NOMO-1 treated with DMSO at 0.1 percent for 48 hours (cell line): ENCODE measurements at regions not wholly inside any gene's neighbourhood (a gene's known extent, or its start where the extent isn't known, plus 50 kb on each side); places are given as distances from the start of the nearest gene placed in this dataset.
"Not testable (repeated sequence)": the region's sequence is repeated elsewhere in the genome, so short reads cannot be mapped to it uniquely, and the experiment has no call there.

Source experiments
- DNase-seq: peaks from one replicate; lab custom pipeline; 2025; ENCODE audit not compliant: unreplicated experiment; lab: John Stamatoyannopoulos, UW

DNA sequence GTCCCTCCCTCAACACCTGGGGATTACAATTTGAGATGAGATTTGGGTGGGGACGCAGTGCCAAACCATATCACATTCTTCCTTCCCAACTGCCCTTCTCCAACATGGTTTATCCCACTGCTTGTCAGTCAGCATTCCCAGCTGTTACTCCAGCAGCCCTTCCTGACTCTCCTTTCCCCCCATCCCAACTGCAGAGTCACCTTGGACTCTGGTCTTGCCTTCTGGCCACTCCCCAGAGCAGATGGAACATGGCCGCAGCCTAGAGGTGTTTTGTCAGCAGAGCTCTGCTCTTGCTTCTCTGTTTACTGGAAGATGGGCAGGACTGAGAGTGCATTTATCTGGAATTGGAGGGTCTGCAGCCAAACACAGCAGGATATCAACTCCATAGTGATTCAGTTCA, 51.2 kb upstream of the MEX3C start:
- no peak for DNase-seq

DNA sequence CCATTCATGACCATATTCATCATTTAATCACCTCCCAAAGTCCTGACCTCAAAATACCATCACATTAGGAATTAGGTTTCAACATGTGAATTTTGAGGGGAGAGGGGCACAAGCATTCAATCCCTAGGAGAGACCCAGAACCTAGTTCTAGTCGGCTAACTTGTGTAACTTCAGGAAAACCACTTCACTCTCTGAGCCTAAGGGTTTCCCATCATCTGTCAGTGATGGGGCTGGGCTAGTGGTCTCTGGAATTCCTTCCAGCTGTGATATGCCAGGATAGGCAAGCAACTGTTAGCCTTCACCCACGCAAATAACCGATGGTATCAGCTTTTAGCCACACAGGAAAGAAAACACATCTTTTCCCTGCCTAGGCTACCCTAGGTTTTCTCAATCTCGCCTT, 52.5 kb upstream of the MEX3C start:
- DNase-seq: no peak

DNA sequence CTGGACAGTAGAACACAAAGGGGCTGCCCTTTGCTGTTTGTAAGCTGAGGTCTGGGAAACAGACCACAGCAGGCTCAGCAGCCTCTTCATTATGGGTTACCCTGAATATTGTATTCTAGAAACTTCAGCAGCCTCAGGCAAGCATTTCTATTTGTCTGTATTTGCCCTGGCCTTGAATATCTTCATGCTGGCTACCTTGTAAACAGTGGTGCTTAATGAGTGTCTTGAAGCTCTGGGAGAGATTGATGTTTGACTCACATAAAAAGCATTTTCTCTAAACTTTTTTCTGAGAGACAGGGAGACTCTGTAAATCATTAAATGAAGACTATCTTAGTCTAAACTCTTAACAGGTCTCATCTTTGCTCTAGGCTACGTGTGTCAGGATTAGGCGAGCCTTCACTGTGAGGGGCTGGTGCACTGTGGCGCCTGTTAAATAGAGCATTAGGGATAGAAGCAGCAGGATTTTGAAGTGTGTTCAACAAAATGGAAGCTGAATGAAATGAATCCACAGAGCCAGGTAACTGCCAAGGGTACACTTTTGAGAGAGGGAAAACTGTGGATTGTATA, 53.1 kb upstream of the MEX3C start:
- DNase-seq: no peak

DNA sequence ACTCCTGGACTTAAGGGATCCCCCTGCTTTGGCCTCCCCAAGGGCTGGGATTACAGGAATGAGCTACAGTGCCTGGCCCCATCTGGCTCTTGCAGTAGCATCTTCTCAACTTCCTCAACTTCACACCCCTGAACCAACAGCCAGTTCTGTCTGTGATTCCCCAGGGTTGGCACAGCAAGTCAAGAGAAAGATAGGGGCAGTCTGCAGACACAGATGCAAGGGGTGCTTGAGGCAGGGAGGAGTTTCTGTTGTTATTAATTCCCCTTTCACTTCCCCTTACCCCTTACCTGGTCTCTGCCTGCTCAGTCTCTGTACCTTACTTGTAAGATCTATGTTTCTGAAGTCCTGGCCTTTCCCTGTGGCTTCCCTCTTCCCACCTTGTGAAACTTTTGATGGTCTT, 54.1 kb upstream of the MEX3C start:
- peak; percentile 47 for DNase-seq

DNA sequence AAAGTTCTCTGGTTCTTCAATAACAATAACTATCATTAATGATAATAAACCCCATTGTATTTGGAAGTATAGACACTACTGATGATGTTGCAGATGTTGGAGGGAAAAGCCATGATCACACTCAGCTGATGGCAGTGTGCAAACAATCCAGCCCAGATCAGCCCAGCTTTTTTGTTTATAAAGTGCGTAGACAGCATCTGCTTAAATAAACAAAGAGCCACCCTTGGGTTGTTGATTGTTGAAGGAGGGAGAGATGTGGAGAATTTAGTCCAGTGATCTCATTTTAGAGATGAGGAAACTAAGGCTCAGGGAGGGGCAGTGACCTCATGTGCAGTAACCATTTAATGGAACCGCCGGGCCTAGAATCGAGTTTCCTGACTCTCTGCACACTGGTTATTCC, 56.0 kb upstream of the MEX3C start:
- DNase-seq: no peak

DNA sequence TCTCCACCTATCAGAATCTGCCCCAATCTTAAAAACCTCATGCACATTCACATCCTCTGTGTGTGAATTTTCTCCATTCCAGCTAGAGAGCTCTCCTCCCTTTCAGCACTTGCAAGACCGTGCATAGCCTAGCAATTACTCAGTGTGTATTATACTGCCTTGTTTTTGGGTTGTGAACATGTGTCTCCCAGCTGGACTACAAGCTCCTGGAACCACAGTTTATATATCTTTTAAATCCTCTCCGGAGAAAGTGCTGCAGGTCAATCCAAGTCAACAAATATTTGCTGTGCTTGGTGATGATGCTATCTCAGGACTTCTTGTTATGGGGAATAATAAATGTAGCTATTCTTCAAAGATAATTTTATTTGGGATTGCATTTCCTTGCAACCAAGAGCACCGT, 58.2 kb upstream of the MEX3C start:
- DNase-seq: no peak

DNA sequence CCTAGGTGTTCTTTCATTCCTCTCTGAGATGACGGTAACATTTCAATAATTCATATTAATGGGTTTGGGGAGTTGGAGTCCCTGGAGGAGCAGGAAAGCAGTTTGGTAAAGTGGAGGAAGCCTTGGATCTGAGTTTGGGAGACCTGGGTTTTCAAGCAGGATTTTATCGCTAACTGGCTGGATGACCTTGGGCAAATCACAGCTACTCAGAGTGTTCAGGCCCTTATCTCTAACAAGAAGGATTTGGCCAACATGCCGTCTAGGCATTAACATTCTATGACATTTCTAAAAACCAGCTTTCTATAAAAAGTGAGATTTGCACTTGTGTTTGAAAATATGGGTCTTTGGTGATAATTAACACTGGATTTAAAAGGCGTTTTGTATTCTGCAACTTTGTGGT, 59.7 kb upstream of the MEX3C start:
- DNase-seq: no peak

DNA sequence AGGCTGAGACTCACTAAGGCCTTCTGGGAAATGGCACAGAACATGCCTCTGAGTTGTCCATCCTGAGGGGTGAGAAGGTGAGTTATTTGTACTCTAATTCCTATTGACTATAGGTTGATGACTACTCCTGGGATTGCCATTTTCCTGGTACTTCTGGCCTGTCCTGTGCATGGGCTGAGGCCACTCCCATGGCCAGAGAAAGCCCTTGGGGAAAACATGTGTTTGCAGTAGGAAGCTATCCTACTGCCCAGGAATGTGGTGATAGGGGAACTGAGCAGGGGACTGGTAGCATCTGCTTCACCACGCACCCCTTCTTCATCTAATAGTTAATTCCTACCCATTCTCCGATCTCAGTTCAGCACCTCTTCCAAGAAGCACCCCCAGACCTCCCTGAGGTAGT, 62.6 kb upstream of the MEX3C start:
- no peak for DNase-seq

DNA sequence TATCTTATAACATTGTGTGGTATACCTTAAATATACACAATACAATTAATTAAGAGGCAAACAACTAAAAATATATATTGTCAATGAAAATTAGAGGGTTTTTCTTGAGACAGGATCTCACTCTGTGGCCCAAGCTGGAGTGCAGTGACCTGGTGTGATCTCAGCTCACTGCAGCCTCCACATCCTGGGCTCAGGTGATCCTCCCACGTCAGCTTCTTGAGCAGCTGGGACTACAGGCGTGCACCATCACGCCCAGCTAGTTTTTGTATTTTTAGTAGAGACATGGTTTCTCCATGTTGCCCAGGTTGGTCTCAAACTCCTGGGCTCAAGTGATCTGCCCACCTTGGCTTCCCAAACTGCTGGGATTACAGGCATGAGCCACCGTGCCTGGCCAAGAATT, 68.6 kb upstream of the MEX3C start:
- not testable (repeated sequence) for DNase-seq

DNA sequence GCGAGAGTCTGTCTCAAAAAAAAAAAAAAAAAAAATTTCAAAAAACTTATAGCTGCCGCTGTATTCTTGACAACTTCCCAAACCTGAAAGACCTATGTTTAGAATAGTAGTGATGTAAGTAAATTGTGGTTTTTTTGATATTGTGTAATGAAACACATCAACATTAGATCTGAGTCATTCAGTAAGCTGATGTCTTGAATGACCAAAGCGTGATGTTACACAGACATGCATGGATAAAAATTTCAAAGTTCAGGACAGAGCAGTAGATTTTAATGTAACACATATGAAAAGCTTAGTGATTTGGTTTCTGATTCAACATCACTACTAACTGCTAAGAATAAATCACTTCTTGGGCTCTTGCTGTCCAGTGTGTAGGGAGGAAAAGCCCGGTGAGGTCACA, 69.3 kb upstream of the MEX3C start:
- DNase-seq: peak; percentile 84

DNA sequence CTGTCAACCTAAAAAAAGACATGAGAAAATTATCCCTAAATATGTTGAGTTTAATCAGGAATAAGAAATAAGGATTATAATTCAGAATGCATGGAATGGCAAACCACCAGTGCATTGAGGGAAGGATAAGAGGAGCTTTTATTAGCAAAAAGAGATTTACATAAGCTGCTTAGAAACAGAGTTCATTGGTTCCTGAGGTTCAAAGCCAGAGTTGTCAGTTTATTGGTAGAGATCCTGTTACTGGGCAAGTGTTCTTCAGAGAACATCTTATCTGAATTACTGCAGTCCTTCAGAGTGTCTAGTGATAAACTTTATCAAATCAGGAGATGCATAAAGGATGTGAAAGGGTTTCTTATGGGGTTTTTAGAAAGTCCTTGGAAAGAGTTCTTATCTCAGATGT, 76.0 kb upstream of the MEX3C start:
- DNase-seq: no peak

DNA sequence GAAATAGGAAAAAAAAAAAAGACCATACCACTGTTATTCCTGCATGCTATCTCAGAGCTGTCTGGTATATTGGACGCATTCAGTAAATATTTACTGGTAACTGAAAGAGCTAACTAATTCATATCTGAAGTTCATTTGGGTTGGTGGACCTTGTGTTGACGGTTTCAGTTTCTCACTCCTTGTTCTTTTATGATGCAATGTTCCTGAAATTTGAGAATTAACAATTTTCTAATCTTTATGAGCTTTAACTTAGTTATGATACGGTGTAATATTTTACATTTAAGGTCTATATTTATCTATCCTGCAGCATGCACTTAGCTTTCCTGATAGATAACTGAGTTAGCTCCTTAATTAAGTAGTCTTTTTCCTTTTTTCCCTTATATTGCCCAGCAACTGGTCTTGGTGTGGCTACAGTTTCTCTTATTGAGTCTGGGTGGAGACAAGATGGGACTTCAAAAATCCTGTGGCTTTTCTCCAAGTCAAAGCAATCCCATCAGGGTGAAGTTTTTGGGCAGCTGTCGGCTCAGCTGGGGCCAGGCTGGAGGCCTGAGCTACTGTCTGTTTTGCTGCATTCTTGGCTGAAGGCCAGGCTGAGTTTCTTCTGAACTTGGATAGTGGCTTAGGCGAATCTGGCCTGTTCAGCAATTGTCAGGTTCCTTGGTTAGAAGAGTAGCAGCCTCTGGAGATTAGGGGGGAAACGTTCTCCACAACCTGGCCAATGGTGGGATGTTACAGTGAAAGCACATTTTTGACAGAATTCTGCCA, 78.4 kb upstream of the MEX3C start:
- no peak for DNase-seq

DNA sequence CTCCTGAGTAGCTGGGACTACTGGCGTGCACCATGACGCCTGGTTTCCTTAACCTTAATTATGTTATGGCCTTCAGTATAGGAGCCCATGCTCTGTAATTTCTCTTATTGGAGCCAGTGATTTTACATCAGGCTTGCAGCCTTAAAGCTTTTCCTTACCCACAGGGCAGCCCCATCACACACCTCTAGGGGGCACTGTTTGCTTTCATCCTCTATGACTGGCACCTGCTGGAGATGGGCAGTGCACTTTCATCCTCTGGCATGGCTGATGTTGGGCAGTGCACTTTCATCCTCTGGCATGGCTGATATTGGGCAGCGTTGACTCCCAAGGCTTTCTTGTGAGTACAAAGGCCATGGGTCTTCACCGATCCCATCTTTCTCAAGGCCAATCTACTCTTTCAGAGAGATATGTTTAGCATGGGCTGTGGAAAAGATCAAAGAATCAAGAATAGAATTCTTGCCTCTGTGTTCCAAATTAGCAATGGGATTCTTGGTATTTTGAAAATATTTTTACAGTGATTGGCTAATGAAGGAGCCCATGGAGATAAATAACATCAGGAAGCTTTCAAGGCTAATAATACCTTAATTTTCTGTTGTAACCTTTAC, 80.7 kb upstream of the MEX3C start:
- peak; percentile 32 for DNase-seq

DNA sequence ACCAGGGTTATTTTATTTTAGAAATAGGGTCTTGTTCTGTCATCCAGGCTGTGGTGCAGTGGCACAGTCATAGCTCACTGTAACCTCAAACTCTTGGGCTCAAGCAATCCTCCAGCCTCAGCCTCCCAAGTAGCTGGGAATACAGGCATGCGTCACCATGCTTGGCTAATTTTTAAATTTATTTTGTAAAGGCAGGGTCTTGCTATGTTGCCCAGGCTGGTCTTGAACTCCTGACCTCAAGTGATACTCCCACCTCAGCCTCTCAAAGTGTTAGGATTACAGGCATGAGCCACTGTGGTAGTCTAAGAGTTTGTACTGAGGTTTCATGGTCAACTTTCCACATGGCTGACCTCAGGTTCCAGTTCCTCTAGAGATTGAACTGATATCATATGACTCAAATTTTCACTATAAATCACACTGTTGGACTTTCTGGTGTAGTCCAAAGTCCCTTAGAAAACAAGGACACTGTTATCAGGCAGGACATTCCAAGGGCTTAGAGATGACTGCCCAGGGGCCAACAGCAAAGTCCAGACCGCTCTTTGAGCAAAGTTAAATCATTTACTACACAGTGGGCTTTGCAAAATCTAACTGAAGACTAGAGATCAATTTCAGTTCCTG, 82.0 kb upstream of the MEX3C start:
- no peak for DNase-seq

DNA sequence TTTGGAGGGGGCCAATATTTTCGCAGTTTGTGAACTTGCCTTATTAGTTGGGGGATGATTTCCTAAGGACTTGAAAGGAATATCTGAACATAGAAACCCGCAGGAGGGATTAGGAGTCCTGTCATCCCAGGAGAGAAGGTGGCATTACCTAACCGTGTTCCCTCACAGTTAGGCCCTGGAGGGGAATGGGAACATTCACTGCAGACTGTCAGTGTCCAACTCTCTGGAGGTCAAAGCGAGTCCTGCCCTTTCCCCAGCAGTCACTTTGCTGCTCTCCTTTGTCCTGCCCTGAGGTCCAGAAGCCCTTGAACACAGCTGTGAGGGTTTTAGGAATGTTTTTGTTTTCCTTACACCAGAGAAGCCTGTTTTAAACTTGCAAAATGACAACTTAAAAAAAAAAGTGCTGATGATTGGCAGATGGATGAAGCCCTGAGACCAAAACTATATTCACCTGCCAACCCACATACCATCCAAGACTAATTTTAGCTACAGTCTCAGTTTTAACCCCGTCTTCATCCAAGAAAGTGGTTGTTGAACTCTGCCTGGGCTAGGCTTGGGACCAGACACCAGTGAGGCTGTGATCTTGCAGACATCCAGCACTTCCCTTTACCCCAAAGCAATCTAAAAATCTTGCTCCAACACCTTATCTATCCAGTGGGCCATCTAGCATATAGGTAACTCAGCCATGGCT, 90.5 kb upstream of the MEX3C start:
- DNase-seq: no peak

DNA sequence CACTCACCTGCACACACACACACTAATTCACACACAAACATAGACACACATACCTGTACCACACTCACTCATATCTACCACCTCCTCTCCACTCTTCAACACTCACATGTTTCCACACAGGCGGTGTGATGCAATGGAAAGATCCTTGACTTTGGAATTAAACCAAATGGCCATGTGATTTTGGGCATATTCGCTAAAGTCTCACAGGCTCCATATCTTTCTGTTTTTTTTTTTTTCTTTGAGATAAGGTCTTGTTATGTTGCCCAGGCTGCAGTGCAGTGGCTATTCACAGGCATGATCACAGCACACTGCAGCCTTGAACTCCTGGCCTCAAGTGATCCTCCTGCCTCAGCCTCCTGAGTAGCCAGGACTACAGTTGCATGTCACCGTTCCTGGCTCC, 91.1 kb upstream of the MEX3C start:
- no peak for DNase-seq

DNA sequence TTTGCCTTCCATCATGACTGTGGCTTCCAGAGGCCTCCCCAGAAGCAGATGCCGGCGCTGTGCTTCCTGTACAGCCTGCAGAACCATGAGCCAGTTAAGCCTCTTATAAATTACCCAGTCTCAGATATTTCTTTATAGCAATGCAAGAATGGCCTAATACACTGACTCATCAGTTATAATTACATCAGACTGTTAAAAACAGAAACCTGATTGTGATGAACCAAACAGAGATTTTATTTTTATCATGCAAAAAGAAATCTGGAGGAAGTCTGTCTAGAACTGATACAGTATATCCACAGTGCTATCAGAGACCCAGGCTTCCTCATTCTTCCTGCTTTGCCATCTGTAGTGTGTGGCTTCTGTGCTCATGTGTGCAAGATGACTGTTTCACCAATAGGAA, 93.4 kb upstream of the MEX3C start:
- DNase-seq: no peak

DNA sequence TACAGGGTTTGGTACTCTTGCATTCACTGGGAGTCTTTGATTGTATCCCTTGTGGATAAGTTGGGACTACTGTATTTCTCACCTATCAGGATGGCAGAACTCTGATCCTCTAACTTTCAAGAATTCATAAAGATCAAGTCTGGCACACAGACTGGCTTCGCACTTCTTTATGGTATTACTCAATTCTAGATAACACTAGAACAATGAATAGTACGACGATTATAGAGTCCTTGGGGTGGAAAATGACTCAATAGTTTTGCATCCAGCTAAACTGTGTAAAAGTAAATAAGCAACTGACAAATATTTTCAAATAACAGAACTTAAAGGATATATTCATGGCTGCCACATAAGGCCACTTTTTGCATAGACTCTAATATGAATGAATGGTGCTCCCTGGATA, 103.4 kb upstream of the MEX3C start:
- no peak for DNase-seq

DNA sequence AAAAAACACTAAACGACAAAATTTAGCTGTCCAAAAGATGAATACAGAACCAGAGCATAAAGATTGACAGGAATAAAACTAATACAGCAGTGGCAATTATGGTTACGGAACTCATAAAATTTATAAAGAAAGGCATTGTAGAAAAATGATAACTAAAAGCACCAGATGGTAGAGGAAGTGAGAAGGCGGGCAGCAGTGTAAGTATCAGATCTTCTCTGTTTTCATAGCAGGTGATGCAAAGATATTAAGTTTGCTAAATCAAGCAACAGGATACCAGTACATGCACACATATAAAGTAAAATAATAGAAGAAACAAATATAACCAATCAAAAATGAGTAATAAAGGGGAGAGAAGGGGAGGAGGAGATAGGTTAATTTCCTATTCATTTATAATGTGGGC, 103.9 kb upstream of the MEX3C start:
- no peak for DNase-seq

DNA sequence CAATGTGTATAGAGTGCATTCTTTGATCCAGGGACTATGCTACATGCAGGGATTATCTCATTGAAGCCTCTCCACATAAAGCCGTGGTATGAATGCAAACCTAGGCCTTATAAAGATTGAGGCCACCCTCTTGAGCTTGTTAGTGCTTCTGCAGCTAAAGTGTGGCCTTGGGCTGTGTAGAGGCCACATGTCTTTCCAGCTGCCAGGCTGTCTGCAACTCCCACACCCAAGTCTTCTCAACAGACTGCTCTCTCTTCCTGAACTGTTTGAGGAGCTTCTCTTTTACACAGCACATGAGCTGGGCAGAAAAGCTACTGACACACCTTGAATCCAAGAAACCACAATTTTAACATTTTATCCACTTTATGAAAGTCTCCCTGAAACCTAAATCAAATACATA, 119.2 kb upstream of the MEX3C start:
- no peak for DNase-seq

DNA sequence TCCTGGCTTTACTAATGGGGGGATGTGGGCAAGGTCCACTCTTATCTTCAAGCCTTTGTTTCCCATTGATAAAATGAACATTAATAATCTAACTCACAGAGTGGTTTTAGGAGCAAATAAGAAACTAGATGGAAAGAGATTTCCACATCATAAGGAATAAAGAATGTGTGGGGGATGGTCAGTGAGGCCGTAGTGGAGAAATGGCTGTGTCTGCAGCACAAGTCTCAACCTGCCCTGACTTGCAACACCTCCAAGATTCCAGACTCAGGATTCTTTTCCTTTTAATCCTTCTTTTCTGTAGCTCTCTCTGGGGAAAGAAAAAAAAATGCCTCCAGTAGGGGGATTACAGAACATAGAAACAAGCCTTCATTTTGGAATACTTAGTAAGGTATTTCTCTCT, 124.2 kb upstream of the MEX3C start:
- no peak for DNase-seq

DNA sequence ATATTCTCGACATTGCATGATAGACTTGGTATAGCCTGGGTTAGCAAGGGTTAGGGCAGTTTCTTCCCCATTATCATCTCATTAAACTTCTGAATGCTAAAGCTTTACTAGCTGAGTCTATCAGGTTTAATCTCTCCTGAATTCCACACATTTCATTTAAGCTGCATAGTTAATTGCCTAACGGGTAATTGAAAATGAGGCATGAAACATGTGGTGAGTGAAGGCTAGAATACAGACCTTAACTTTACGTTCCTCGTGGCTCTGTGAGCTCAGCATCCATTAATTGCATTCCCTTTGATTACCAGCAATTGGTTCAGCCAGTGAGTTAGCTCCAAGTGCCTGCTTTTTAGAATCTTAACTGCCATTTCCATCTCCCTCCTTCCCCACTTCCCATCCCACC, 126.5 kb upstream of the MEX3C start:
- no peak for DNase-seq
